Thoracic aorta (tissue), 2 donors: ENCODE measurements at regions not wholly inside any gene's neighbourhood (a gene's known extent, or its start where the extent isn't known, plus 50 kb on each side); places are given as distances from the start of the nearest gene placed in this dataset.

ENCODE experiments used
- ATAC-seq: fragments of 150-250 bp; one replicate; pipeline ENCODE4 v1.8.0; 2017; ENCODE audit warnings: low read depth; ENCODE audit not compliant: insufficient number of reproducible peaks, low FRiP score
- DNase-seq: peaks from one replicate; pipeline ENCODE4 v3.0.0-alpha.2; 2020; ENCODE audit warnings: low spot score
- H3K27ac ChIP-seq, 2 donors: fragments of 200-600 bp; sonication (generic); 1 replicate in 1 of 2; 2 replicates in 1 of 2; pipeline ENCODE4 v1.5.1; 2016; ENCODE audit warnings: mild to moderate bottlenecking in 2 of 2, moderate library complexity in 2 of 2
- H3K27me3 ChIP-seq: fragments of 200-600 bp; sonication (generic); replicated peaks from 2 replicates; pipeline ENCODE4 v1.6.0; 2016; ENCODE audit warnings: mild to moderate bottlenecking; ENCODE audit not compliant: insufficient read depth
- H3K36me3 ChIP-seq: fragments of 200-600 bp; sonication (generic); one replicate; pipeline ENCODE4 v1.5.1; 2016
- H3K4me1 ChIP-seq, 2 donors: fragments of 200-600 bp; sonication (generic); 1 replicate in 1 of 2; 2 replicates in 1 of 2; pipeline versions ENCODE4 v1.5.1 to v1.6.0; 2016; ENCODE audit warnings: low read depth in 2 of 2, mild to moderate bottlenecking in 1 of 2; ENCODE audit not compliant: control insufficient read depth in 1 of 2
- H3K4me3 ChIP-seq: fragments of 200-600 bp; sonication (generic); 2 replicates; pipeline ENCODE4 v1.5.1; 2016; ENCODE audit warnings: mild to moderate bottlenecking
- H3K9me3 ChIP-seq: fragments of 200-600 bp; sonication (generic); 2 replicates; pipeline ENCODE4 v1.5.1; 2016
- CTCF ChIP-seq: fragments of 200-600 bp; sonication (generic); IDR thresholded peaks from one replicate; pipeline ENCODE4 v1.5.1; 2019; ENCODE audit warnings: antibody characterized with exemption

- H3K36me3 ChIP-seq: no peaks in the 10 kb centered on the region
- no peak for ATAC-seq
- no peaks in the 10 kb centered on the region for H3K9me3 ChIP-seq
These were observed 62.4 kb upstream of the ADGRE5 start for GRCh38 chr19:14318873-14319272.

GRCh38 chr19:14317157-14317556 lies 64.1 kb upstream of the ADGRE5 start:
- Histone ChIP-seq H3K4me1 (no peaks in the 10 kb centered on the region), H3K4me3 (no peak overlapping the region), H3K27ac (no peak overlapping the region), H3K9me3 (no peaks in the 10 kb centered on the region), H3K36me3 (no peaks in the 10 kb centered on the region), H3K27me3 (no peaks in the 10 kb centered on the region)
- TF ChIP-seq CTCF: no peak
- ATAC-seq (no peak), DNase-seq (no peak)

More at GRCh38 chr19:14318873-14319272, 62.4 kb upstream of the ADGRE5 start:
- TF ChIP-seq CTCF: no peak
- no peak for DNase-seq
- Histone ChIP-seq H3K4me1 (no peaks in the 10 kb centered on the region), H3K27me3 (no peaks in the 10 kb centered on the region), H3K4me3 (no peak overlapping the region), H3K27ac (no peak overlapping the region)

GRCh38 chr19:14315433-14315832 lies 65.8 kb upstream of the ADGRE5 start:
- ATAC-seq (no peak), DNase-seq (no peak)
- no peaks in the 10 kb centered on the region for H3K9me3 ChIP-seq
- H3K27ac ChIP-seq: no peak overlapping the region
- no peak for TF ChIP-seq CTCF
- no peak overlapping the region for H3K4me3 ChIP-seq
- no peaks in the 10 kb centered on the region for H3K4me1 ChIP-seq
- H3K27me3 ChIP-seq: no peaks in the 10 kb centered on the region
- no peaks in the 10 kb centered on the region for H3K36me3 ChIP-seq

GRCh38 chr19:14310055-14310454 lies 71.2 kb upstream of the ADGRE5 start:
- no peaks in the 10 kb centered on the region for H3K4me1 ChIP-seq
- H3K9me3 ChIP-seq: no peaks in the 10 kb centered on the region
- ATAC-seq (no peak), DNase-seq (no peak)
- H3K36me3 ChIP-seq: no peaks in the 10 kb centered on the region
- H3K27me3 ChIP-seq: no peaks in the 10 kb centered on the region
- no peak overlapping the region for H3K27ac ChIP-seq
- TF ChIP-seq CTCF: no peak
- no peak overlapping the region for H3K4me3 ChIP-seq

- Histone ChIP-seq H3K4me3 (no peak overlapping the region), H3K36me3 (no peaks in the 10 kb centered on the region), H3K4me1 (no peaks in the 10 kb centered on the region), H3K27ac (no peak overlapping the region), H3K27me3 (no peaks in the 10 kb centered on the region), H3K9me3 (no peaks in the 10 kb centered on the region)
- DNase-seq (no peak), ATAC-seq (no peak)
- TF ChIP-seq CTCF: no peak
These were observed 75.5 kb upstream of the ADGRE5 start for GRCh38 chr19:14305706-14306105.
